HG03571 (cell line): ENCODE measurements at regions not wholly inside any gene's neighbourhood (a gene's known extent, or its start where the extent isn't known, plus 50 kb on each side); places are given as distances from the start of the nearest gene placed in this dataset.

ENCODE experiments used
- ATAC-seq: cut with Tn5 transposase; IDR thresholded peaks from one replicate; pipeline ENCODE4 v1.9.1; 2021; ENCODE audit not compliant: unreplicated experiment

GRCh38 chr13:85742355-85742754, 56.9 kb downstream of the SLITRK6 start:
- ATAC-seq, result no peak

DNA sequence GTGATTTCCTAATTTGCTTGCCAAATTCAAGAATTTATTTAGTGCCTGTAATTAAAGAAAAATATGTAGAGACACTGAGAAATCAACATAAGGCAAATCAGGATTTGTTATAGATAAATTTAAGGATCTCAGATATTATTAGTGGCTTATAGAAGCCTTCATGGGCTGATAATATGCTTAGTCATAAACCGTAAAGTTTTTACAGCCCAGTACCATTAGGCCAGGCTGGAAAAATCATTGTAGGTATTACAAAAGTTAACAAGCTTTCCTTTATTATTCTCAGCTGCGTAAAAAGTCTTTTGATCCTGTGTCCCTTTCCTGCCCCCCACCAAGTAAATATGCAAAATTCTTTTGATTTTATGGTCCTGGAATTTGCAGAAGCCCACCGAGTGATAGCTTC, 58.2 kb downstream of the SLITRK6 start:
- ATAC-seq, result no peak

DNA sequence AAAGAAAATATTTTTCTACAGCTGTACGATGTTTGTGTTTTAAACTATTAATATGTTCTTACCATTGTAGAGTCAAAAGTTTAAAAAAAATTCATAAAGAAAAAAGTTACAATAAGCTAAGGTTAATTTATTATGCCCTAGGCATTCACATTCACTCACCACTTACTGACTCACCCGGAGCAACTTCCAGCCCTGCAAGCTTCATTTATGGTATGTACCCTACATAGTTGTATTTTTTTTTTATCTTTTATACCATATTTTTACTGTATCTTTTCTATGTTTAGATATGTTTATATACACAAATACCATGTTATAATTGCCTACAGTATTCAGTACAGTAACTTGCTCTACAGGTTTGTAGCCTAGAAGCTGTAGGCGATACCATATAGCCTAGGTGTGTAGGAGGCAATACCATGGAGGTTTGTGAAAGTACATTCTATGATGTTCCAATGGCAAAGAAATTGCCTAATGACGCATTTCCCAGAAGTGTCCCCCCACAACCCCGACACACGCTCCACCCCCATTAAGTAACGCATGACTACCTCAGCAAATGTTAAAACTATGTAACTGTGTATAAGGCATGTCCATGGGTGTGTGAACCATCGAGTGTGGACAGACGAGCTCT, 60.4 kb downstream of the SLITRK6 start:
- ATAC-seq, result no peak

DNA sequence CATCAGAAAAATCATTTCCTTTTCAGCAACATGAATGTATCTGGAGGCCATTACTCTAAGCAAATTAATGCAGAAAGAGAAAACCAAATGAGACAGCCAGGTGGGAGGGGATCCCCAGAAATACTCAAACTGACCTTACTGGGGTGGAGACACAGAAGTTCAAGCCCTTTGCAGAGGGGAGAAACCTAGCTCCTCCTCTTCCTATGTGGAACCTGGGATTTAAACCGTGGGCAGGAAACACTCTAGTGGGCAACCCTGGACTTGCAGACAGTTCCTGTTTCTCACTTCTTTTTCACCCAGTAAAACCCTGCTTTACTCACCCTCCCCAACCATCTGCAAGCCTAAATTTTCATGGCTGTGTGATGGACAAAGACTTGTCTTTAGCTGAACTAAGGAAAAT, 61.3 kb downstream of the SLITRK6 start:
- ATAC-seq, result no peak

DNA sequence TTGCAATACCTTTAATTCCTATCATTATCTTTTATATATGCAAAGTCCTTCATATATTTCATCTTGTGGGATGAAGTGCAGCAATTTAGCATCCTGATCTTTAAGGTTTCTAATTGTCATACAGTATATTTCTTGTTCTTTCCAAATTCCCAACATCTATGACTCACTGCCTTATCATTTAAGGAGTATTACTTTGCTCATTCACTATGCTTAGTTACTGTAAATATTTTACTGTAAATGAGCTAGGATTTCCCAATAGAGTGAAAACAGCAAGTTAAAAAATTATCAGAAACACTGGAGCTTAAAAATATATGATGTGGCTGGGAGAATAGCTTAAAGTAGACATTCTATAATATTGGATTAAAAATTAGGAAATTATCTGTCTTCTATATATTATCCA, 69.9 kb downstream of the SLITRK6 start:
- ATAC-seq, result no peak

GRCh38 chr13:85728811-85729210, 70.4 kb downstream of the SLITRK6 start:
- no peak for ATAC-seq

- ATAC-seq, result no peak
These were observed 73.8 kb downstream of the SLITRK6 start for GRCh38 chr13:85725433-85725832.

DNA sequence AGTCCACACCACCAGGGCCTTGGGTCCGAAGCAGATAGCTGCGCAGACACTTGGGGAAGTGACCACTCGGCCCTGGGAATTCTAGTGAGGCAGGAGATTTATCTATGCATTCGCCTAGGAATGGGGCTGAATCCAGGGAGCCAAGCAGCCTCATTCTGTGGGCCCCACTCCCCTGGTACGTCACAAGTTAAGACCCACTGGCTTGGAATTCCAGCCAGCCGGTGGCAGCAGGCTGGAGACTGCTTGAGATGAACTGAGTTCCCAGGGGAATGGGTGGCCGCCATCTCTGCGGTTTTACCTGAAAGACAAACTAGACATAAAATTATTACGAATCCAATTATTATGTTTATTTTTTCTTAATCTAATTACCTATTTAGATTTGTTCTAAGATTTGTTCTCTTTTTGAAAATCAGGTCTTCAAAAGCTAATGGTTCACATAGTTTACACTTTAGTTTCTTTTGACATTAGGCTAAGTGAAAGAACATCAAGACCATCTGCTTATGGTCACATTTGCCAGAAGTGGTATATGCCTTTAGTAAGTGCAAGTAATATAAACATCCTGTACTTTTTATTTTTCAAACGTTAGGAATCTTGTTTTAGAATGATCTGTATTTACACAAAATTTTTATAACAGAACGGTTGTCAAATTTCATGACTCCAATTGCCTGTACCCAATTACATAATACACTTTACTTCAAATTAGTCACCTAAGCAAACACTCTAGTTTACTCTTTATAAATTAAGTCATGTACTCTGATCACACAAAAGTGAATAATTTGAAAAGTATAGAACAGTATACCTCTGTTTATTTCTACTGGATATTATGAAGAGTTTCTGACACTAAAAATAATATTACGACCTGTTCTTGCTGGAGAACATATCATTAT, 74.4 kb downstream of the SLITRK6 start:
- ATAC-seq, result no peak

- ATAC-seq, result no peak
These were observed 79.5 kb downstream of the SLITRK6 start for GRCh38 chr13:85719749-85720148.

GRCh38 chr13:85717921-85718320, 81.3 kb downstream of the SLITRK6 start:
- ATAC-seq, result no peak

DNA sequence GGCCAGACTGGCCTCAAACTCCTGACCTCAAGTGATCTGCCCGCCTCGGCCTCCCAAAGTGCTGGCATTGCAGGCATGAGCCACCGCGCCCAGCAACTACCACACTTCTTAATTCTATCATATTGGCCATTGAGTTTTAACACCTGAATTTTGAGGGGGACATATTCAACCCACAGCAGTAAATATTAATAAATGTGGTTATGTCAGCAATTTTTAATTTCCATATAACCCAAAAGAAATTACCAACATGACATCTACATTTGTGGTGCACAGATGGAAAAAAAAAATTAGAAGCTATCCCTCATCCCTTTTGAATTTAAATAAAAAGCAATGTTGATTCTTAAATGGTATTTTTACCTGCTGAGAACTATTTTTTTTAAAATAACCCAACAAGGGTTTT, 88.7 kb downstream of the SLITRK6 start:
- no peak for ATAC-seq

DNA sequence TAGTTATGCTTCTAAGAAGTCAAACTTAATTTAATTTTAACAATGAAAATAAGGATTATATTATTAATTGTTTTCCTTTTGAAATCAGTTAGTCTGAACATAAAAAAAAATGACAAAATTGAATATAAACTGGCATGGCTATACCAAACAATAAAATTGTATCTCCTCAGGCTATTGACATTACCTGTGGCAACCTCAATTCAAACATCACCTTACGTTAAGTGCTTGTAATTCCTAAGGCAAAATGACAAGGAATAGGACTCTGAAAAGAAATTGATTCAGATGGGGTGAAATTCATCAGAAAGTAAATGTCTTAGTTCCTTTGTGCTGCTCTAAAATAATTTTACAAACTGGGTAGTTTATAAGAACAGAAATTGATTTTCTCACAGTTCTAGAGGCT, 89.5 kb downstream of the SLITRK6 start:
- ATAC-seq, result no peak

DNA sequence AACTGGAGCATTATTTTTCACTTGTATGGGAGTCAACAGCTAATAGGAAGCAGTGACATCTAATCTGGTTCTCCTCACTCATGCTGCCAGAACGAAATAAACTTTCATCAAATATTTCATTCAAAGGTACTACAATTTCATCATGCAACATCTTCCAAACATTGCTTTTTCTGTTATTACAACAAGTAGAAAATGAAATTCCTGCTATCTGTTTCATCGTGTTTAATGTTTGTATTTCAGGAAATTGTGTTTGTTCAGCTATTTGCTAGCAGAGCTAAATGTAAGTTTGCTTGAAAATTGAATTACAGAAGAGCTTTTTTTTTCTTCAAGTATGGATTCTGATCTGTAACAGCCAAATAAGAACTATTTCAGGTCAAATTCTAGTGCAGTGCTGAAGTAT, 90.1 kb downstream of the SLITRK6 start:
- ATAC-seq, result no peak

DNA sequence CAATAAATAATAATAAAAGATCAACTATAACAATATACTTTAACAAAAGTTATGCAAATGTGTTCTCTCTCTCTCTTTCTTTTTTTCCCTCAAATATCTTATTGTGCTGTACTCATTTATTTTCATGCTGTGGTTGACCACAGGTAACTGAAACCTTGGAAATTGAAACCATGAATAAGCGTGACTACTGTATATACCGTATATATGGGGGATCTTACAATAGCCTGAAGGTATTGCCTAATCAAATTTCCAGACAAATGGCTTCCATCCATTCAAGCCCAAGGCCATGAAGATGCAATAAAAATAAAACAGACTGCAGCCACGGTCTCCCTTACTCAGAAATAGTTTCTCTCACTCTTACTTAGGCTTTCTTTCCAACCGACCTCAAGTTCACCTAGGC, 98.3 kb downstream of the SLITRK6 start:
- ATAC-seq, result no peak

DNA sequence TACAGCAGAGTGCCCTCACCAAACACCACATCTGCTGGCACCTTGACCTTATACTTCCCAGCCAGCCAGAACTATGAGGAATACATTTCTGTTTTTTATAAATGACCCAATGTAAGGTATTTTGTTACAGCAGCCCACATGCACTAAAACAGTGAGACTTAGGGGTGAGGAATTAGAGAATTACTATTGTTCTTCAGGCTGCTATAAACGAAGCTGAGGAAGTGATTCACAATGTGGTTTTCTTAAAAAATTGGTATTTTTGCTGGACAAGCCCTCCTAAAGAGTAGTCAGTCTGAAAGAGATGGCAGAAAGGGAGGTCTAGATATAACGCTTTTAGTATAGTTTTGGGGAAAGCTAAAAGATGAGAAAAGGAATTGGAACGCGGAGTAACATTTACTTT, 101.0 kb downstream of the SLITRK6 start:
- no peak for ATAC-seq

DNA sequence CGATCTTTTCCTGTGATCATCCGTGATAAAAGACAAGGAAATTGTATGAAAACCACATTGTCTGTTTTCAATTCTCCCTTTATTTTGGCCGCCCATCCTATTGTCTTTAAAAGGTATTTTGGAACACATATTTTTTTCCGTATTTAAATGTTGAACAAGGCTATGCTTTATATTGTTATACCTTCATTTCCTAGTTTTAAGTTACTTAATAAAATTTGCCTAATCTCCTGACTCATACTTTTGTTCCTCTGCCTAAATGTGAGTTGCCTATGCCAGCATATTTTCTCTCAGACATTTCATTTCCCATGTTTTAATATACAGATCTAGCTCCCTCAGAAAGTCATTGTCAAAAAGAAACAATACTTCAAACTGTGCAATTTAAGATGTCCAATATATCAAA, 104.2 kb downstream of the SLITRK6 start:
- no peak for ATAC-seq

DNA sequence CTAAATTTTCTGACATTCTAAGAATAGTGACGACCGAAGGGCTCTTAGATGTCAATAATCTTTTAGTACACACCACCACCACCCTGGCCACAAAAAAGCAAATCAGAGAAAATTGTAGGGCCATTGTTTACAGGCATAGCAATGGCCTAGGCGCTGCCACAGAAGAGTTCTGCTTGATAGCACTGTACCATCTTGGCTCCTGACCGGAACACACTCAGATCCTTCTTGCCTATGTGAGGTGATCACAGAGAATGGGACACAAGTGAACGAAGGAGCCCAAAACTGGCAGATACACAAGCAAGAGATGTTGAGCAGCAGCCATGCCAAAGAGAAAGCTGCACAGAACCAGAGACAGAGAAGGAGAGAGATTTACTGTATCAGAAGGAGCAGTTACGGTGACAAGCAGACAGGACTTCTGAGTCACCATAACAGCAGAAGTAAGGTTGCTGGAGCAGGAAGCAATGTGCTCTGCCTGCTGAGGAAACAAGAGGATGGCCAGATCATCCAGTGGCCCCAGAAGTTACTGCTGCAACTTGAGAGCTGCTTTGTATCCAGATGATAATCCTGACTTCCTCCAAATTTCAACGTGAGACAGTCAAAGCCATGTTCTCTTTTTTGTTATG, 105.2 kb downstream of the SLITRK6 start:
- ATAC-seq, result no peak

DNA sequence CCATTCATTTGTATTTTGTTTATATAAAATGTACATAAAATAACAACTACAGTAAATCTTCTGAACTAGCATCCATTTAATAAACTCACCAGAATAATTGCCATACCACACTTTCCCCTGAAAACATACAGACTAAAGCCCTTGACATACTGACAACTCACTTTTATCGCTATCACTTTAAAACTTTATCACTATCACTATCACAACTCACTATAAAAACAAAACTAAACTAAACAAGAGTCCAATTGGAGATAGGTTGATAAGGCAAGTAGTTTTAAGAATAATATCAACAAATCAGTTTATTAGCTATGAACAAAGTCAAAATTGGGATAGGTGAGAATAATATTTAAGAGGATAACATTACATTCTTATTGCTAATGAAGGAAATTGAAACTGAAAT, 108.9 kb downstream of the SLITRK6 start:
- ATAC-seq, result no peak

- no peak for ATAC-seq
These were observed 113.8 kb downstream of the SLITRK6 start for GRCh38 chr13:85685436-85685835.

- no peak for ATAC-seq
These were observed 123.9 kb downstream of the SLITRK6 start for GRCh38 chr13:85675151-85675907.

DNA sequence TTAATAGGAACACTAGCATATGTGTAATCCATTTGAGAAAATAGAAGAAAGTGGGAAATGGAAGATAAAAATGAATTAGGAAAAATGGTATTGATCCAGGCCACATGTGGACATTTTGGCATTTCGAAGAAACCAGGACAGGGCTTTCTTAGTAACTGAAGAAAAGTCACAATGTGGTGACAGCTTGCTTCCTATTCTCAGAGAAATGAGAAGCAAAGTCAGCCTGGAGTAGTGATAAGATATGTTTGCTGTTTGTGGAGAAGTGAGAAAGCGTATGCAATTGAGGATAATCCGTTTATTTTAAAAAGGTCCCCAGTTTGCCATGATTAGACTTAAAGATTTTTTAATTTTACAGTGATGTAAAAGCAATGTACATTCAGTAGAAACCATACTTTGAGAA, 127.9 kb downstream of the SLITRK6 start:
- ATAC-seq, result no peak
